Uterus (tissue), 2 donors: ENCODE measurements at regions not wholly inside any gene's neighbourhood (a gene's known extent, or its start where the extent isn't known, plus 50 kb on each side); places are given as distances from the start of the nearest gene placed in this dataset.

Experiments used
- CTCF ChIP-seq, 4 experiments: fragments of 200-600 bp in 2 of 4; fragments of 450-650 bp in 2 of 4; sonication (generic) in 2 of 4; IDR thresholded peaks; one replicate each; pipeline ENCODE4 v1.5.1; 2016 to 2019; ENCODE audit warnings: antibody characterized with exemption in 4 of 4, mild to moderate bottlenecking in 2 of 4, moderate library complexity in 1 of 4
- POLR2A ChIP-seq, 2 donors: fragments of 450-650 bp; IDR thresholded peaks; one replicate each; pipeline ENCODE4 v1.6.1; 2016; ENCODE audit warnings: antibody characterized with exemption in 2 of 2, mild to moderate bottlenecking in 1 of 2, moderate library complexity in 1 of 2

- TF ChIP-seq CTCF (IDR thresholded peaks at IDR 0.05): no peak
- TF ChIP-seq POLR2A (IDR thresholded peaks at IDR 0.05): no peak
These were observed 418.0 kb upstream of the PROX1 start for GRCh38 chr1:213569816-213570150.
